Astrocyte of the spinal cord (primary cell): ENCODE measurements at regions not wholly inside any gene's neighbourhood (a gene's known extent, or its start where the extent isn't known, plus 50 kb on each side); places are given as distances from the start of the nearest gene placed in this dataset.

Source experiments
- DNase-seq: peaks from one replicate; pipeline ENCODE4 v3.0.0; 2011; ENCODE audit warnings: low read depth, low spot score
- H3K4me3 ChIP-seq: 2 replicates; pipeline ENCODE4 v1.5.1; 2011; ENCODE audit warnings: low read depth, mild to moderate bottlenecking, low read length, moderate library complexity
- CTCF ChIP-seq: IDR thresholded peaks from 2 replicates; pipeline ENCODE4 v1.5.1; 2012; ENCODE audit warnings: low read depth, mild to moderate bottlenecking, low read length, inconsistent platforms
- in situ Hi-C: cut with HindIII; loops from 2 replicates; pipeline ENCODE4 v1.10.0; 2017; ENCODE audit warnings: low sequenced_read_pairs

GRCh38 chr18:54734059-54734458, 94.2 kb upstream of the RAB27B start:
- in situ Hi-C loops: no loop called here
- no peak overlapping the region for H3K4me3 ChIP-seq
- no peak for TF ChIP-seq CTCF
- DNase-seq: peak; percentile 92

GRCh38 chr18:54736981-54737380, 91.3 kb upstream of the RAB27B start:
- in situ Hi-C loops: no loop called here
- peak; percentile 25 for DNase-seq
- no peak for TF ChIP-seq CTCF
- no peak overlapping the region for H3K4me3 ChIP-seq

GRCh38 chr18:54737986-54738385, 90.3 kb upstream of the RAB27B start:
- DNase-seq: peak; percentile 76

GRCh38 chr18:54739476-54739875, 88.8 kb upstream of the RAB27B start:
- TF ChIP-seq CTCF: no peak
- no peak overlapping the region for H3K4me3 ChIP-seq
- in situ Hi-C loops: no loop called here

More at GRCh38 chr18:54737986-54738385, 90.3 kb upstream of the RAB27B start:
- in situ Hi-C loops: no loop called here
- H3K4me3 ChIP-seq: no peak overlapping the region
- TF ChIP-seq CTCF: no peak

GRCh38 chr18:54740136-54740846, 88.0 kb upstream of the RAB27B start:
- no peak overlapping the region for H3K4me3 ChIP-seq
- peak; percentile 62 for DNase-seq
- no peak for TF ChIP-seq CTCF
- in situ Hi-C loops: no loop called here

More at GRCh38 chr18:54739476-54739875, 88.8 kb upstream of the RAB27B start:
- DNase-seq: peak; percentile 22

- H3K4me3 ChIP-seq: no peak overlapping the region
- TF ChIP-seq CTCF: no peak
- in situ Hi-C loops: no loop called here
- DNase-seq: no peak
Measured at GRCh38 chr18:54742120-54742519, 86.2 kb upstream of the RAB27B start.
